B cell (primary cell): ENCODE measurements at regions not wholly inside any gene's neighbourhood (a gene's known extent, or its start where the extent isn't known, plus 50 kb on each side); places are given as distances from the start of the nearest gene placed in this dataset.

Experiments
- ATAC-seq: fragments of 200-7000 bp; cut with Tn5 transposase; one replicate; pipeline ENCODE4 v1.10.0; 2021; ENCODE audit warnings: low read depth, mild to moderate bottlenecking, moderate number of reproducible peaks, moderate library complexity
- CTCF ChIA-PET: fragments of 350-600 bp; sonication (Branson Sonifier 250); formaldehyde crosslinking; loops from one replicate; lab custom pipeline; 2021; ENCODE audit warnings: antibody characterized with exemption, inconsistent platforms; lab: Charles Lee
- POLR2A ChIA-PET: fragments of 350-600 bp; sonication (Branson Sonifier 250); formaldehyde crosslinking; loops from one replicate; lab custom pipeline; 2021; ENCODE audit warnings: antibody characterized with exemption; lab: Charles Lee
- DNase-seq: peaks from one replicate; pipeline ENCODE4 v3.0.0; 2013
- H2AFZ ChIP-seq: 2 replicates; pipeline ENCODE4 v1.6.1; 2012; ENCODE audit warnings: mild to moderate bottlenecking, low read depth, low read length; ENCODE audit not compliant: insufficient read depth, poor library complexity, severe bottlenecking
- H3K27ac ChIP-seq, 2 donors: 1 replicate in 1 of 2; 2 replicates in 1 of 2; pipeline ENCODE4 v1.5.1; 2012 to 2013; ENCODE audit warnings: low read length in 2 of 2, mild to moderate bottlenecking in 2 of 2, moderate library complexity in 1 of 2
- H3K27me3 ChIP-seq, 4 experiments: fragments of 200-600 bp in 1 of 4; sonication (generic) in 1 of 4; replicated peaks in 1 of 4; 1 replicate in 2 of 4; 2 replicates in 2 of 4; pipeline versions ENCODE4 v1.6.1 to v1.7.0; 2013 to 2016; ENCODE audit warnings: low read length in 3 of 4, mild to moderate bottlenecking in 2 of 4, mixed read lengths in 1 of 4, moderate library complexity in 1 of 4; ENCODE audit not compliant: insufficient read depth in 4 of 4, control insufficient read depth in 3 of 4; ENCODE audit errors: control extremely low read depth in 1 of 4
- H3K36me3 ChIP-seq, 2 experiments: replicated peaks in 1 of 2; 1 replicate in 1 of 2; 2 replicates in 1 of 2; pipeline versions ENCODE4 v1.6.1 to v1.7.1; 2013; ENCODE audit warnings: low read length in 1 of 2; ENCODE audit not compliant: insufficient read depth in 2 of 2, control insufficient read depth in 1 of 2; ENCODE audit errors: control extremely low read depth in 1 of 2, extremely low read depth in 1 of 2
- H3K4me1 ChIP-seq, 2 donors: fragments of 200-600 bp in 1 of 2; sonication (generic) in 1 of 2; 1 replicate in 1 of 2; 2 replicates in 1 of 2; pipeline versions ENCODE4 v1.5.1 to v1.6.1; 2013 to 2017; ENCODE audit warnings: low read length in 2 of 2; ENCODE audit not compliant: control insufficient read depth in 2 of 2, insufficient read depth in 2 of 2
- H3K4me2 ChIP-seq: replicated peaks from 2 replicates; pipeline ENCODE3; 2012; ENCODE audit warnings: mild to moderate bottlenecking, low read depth, low read length; ENCODE audit not compliant: poor library complexity, severe bottlenecking
- H3K4me3 ChIP-seq, 5 experiments: fragments of 200-600 bp in 1 of 5; sonication (generic) in 1 of 5; 1 replicate in 3 of 5; 2 replicates in 2 of 5; pipeline versions ENCODE4 v1.5.1 to v1.7.0; 2011 to 2016; ENCODE audit warnings: low read length in 4 of 5, mild to moderate bottlenecking in 4 of 5, low read depth in 2 of 5, control low read depth in 1 of 5, moderate library complexity in 1 of 5; ENCODE audit not compliant: insufficient read depth in 1 of 5; ENCODE audit errors: control extremely low read depth in 1 of 5, extremely low read depth in 1 of 5
- H3K79me2 ChIP-seq: fragments of 200-600 bp; sonication (generic); one replicate; pipeline ENCODE4 v1.6.0; 2016; ENCODE audit warnings: low read length; ENCODE audit not compliant: control insufficient read depth, insufficient read depth
- H3K9ac ChIP-seq: fragments of 200-600 bp; sonication (generic); 2 replicates; pipeline ENCODE4 v1.6.1; 2017; ENCODE audit warnings: mild to moderate bottlenecking, low read length, moderate library complexity
- H3K9me3 ChIP-seq, 3 donors: one replicate each; pipeline versions ENCODE4 v1.6.1 to v1.7.1; 2013; ENCODE audit warnings: low read length in 2 of 3; ENCODE audit not compliant: control insufficient read depth in 2 of 3, insufficient read depth in 1 of 3; ENCODE audit errors: control extremely low read depth in 1 of 3
- H4K20me1 ChIP-seq: 2 replicates; pipeline ENCODE4 v1.6.0; 2012; ENCODE audit warnings: mild to moderate bottlenecking, low read length; ENCODE audit not compliant: insufficient read depth, control insufficient read depth, poor library complexity, severe bottlenecking
- H3K27ac Mint-ChIP-seq: one replicate; pipeline ENCODE4 v1.8.0; 2021; ENCODE audit warnings: mixed read lengths
- H3K27me3 Mint-ChIP-seq: one replicate; pipeline ENCODE4 v1.8.0; 2021; ENCODE audit warnings: mixed read lengths
- H3K4me1 Mint-ChIP-seq: one replicate; pipeline ENCODE4 v1.8.0; 2021; ENCODE audit warnings: mixed read lengths
- H3K4me3 Mint-ChIP-seq: one replicate; pipeline ENCODE4 v1.8.0; 2021; ENCODE audit warnings: mixed read lengths
- H3K9me3 Mint-ChIP-seq: one replicate; pipeline ENCODE4 v1.8.0; 2022; ENCODE audit warnings: mixed read lengths; ENCODE audit not compliant: insufficient read depth
- CTCF ChIP-seq: fragments of 200-600 bp; IDR thresholded peaks from one replicate; pipeline ENCODE4 v1.8.0; 2022; ENCODE audit warnings: antibody characterized with exemption, mild to moderate bottlenecking
- EZH2 ChIP-seq: IDR thresholded peaks from 2 replicates; pipeline ENCODE4 v1.6.1; 2012; ENCODE audit warnings: borderline replicate concordance, low read depth, mild to moderate bottlenecking, moderate library complexity, low read length; ENCODE audit not compliant: insufficient read depth, poor library complexity, severe bottlenecking
- WGBS: methylation state at CpG from one replicate; pipeline ENCODE4 v1.1.5; 2013; ENCODE audit warnings: missing lambda C conversion rate; ENCODE audit not compliant: insufficient coverage; 5-methylcytosine and 5-hydroxymethylcytosine counted together
- intact Hi-C: fragments of 100-400 bp; cut with micrococcal nuclease; formaldehyde crosslinking; loops from one replicate; pipeline ENCODE4 v1.10.0; 2022

GRCh38 chr21:26397545-26397944, 175.5 kb downstream of the CYYR1 start:
- DNase-seq: no peak
- no peak overlapping the region for H3K27ac Mint-ChIP-seq
- H3K9me3 ChIP-seq: no peaks in the 10 kb centered on the region
- H3K4me2 ChIP-seq: no peak overlapping the region
- intact Hi-C loops: no loop called here
- no peak for ATAC-seq
- H2AFZ ChIP-seq: no peak overlapping the region
- CTCF ChIA-PET: no interaction called here
- no peak for TF ChIP-seq EZH2
- TF ChIP-seq CTCF: no peak
- H3K27me3 ChIP-seq: no peaks in the 10 kb centered on the region
- no peak overlapping the region for H3K27ac ChIP-seq
- no peaks in the 10 kb centered on the region for H3K4me1 ChIP-seq
- no peak overlapping the region for H3K9ac ChIP-seq
- H3K79me2 ChIP-seq: no peaks in the 10 kb centered on the region
- H4K20me1 ChIP-seq: no peaks in the 10 kb centered on the region
- no peak overlapping the region for H3K4me3 ChIP-seq
- H3K4me1 Mint-ChIP-seq: no peaks in the 10 kb centered on the region
- H3K4me3 Mint-ChIP-seq: no peak overlapping the region
- H3K36me3 ChIP-seq: no peaks in the 10 kb centered on the region
- peaks cover 6% of the 10 kb centered on the region for H3K9me3 Mint-ChIP-seq
- H3K27me3 Mint-ChIP-seq: no peaks in the 10 kb centered on the region
- POLR2A ChIA-PET: no interaction called here

- Histone ChIP-seq H3K36me3 (no peaks in the 10 kb centered on the region), H3K4me3 (no peak overlapping the region), H3K27ac (no peak overlapping the region), H3K4me2 (no peak overlapping the region), H3K4me1 (no peaks in the 10 kb centered on the region), H3K79me2 (no peaks in the 10 kb centered on the region), H2AFZ (no peak overlapping the region), H3K9me3 (no peaks in the 10 kb centered on the region), H3K27me3 (no peaks in the 10 kb centered on the region), H3K9ac (no peak overlapping the region), H4K20me1 (no peaks in the 10 kb centered on the region)
- ChIA-PET CTCF (no interaction called here), POLR2A (no interaction called here)
- Mint-ChIP-seq H3K4me3 (no peak overlapping the region), H3K9me3 (no peaks in the 10 kb centered on the region), H3K4me1 (no peaks in the 10 kb centered on the region), H3K27ac (no peak overlapping the region), H3K27me3 (no peaks in the 10 kb centered on the region)
- TF ChIP-seq CTCF (no peak), EZH2 (no peak)
- DNase-seq (no peak), ATAC-seq (no peak)
- intact Hi-C loops: no loop called here
- WGBS: 100% methylated on average over 2 of the region's 7 CpGs
These were observed 178.7 kb downstream of the CYYR1 start for GRCh38 chr21:26394341-26394740.
